ENCODE measurements at regions not wholly inside any gene's neighbourhood (a gene's known extent, or its start where the extent isn't known, plus 50 kb on each side); places are given as distances from the start of the nearest gene placed in this dataset.

DNA sequence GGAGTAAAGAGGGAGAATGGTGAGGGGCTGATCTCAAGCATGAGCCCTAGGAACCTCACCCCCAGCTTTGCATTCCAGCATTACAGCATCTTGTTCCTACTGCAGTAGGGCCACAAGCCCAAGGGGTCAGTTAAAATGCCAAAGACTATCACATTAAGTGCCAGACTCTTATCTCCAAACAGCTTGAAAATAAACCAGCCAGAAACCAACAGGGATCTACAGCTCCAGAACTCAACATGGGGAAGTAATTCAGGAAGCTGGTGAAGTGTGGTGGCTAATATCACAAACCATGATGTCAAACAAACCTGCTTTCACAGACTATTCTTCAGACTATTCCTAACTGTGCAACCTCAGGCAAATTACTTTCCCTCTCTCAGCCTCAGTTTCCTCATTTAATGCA, 278.3 kb downstream of the TNS1 start:
- no peak for DNase-seq
- H3K36me3 ChIP-seq, result no peaks in the 10 kb centered on the region
- no peak overlapping the region for H3K27ac ChIP-seq
- no peak for TF ChIP-seq POLR2A (IDR thresholded peaks at IDR 0.05)
- TF ChIP-seq, protein P1, sequence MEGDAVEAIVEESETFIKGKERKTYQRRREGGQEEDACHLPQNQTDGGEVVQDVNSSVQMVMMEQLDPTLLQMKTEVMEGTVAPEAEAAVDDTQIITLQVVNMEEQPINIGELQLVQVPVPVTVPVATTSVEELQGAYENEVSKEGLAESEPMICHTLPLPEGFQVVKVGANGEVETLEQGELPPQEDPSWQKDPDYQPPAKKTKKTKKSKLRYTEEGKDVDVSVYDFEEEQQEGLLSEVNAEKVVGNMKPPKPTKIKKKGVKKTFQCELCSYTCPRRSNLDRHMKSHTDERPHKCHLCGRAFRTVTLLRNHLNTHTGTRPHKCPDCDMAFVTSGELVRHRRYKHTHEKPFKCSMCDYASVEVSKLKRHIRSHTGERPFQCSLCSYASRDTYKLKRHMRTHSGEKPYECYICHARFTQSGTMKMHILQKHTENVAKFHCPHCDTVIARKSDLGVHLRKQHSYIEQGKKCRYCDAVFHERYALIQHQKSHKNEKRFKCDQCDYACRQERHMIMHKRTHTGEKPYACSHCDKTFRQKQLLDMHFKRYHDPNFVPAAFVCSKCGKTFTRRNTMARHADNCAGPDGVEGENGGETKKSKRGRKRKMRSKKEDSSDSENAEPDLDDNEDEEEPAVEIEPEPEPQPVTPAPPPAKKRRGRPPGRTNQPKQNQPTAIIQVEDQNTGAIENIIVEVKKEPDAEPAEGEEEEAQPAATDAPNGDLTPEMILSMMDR (IDR thresholded peaks at IDR 0.05), result no peak
- no peak for TF ChIP-seq EP300 (IDR thresholded peaks at IDR 0.05)
- no peak for TF ChIP-seq POLR2AphosphoS5 (IDR thresholded peaks at IDR 0.05)
- H3K4me1 ChIP-seq, result no peaks in the 10 kb centered on the region
- no peaks in the 10 kb centered on the region for H3K9me3 ChIP-seq
- ATAC-seq (ENCODE audit: low FRiP score in 2 of 2), result no peak
- H3K4me3 ChIP-seq, result no peak overlapping the region
- no peaks in the 10 kb centered on the region for H3K27me3 ChIP-seq

DNA sequence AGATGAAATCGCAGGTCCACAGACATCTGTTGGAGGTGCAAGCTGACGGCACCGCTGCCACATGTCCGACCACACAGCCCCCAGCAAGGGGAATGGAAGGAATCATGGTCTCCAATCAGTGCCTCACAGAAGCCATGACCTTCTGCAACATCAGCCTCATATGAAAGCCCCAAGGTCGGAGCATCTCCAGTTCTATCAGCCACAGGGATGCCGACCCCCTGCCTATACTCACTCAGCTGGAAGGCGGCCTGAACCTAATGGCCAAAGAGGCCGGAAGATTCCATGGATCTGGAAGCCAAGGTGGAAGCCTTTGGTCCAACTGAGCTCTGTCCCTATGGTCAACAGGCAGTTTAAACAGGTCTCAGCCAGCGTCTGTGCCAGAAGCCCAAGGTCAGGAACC, 278.8 kb downstream of the TNS1 start:
- 86 to 95% methylated on average over 2 to 9 of the region's 9 CpGs for WGBS, 2 donors
- DNase-seq (no peak), ATAC-seq (ENCODE audit: low FRiP score in 2 of 2) (no peak)
- Histone ChIP-seq H3K36me3 (no peaks in the 10 kb centered on the region), H3K4me1 (no peaks in the 10 kb centered on the region), H3K9me3 (no peaks in the 10 kb centered on the region), H3K4me3 (no peak overlapping the region), H3K27ac (no peak overlapping the region), H3K27me3 (no peaks in the 10 kb centered on the region)
- TF ChIP-seq EP300 (IDR thresholded peaks at IDR 0.05), result no peak
- TF ChIP-seq POLR2AphosphoS5 (IDR thresholded peaks at IDR 0.05), result no peak
- no peak for TF ChIP-seq POLR2A (IDR thresholded peaks at IDR 0.05)
- TF ChIP-seq, protein P1 (IDR thresholded peaks at IDR 0.05), result no peak

DNA sequence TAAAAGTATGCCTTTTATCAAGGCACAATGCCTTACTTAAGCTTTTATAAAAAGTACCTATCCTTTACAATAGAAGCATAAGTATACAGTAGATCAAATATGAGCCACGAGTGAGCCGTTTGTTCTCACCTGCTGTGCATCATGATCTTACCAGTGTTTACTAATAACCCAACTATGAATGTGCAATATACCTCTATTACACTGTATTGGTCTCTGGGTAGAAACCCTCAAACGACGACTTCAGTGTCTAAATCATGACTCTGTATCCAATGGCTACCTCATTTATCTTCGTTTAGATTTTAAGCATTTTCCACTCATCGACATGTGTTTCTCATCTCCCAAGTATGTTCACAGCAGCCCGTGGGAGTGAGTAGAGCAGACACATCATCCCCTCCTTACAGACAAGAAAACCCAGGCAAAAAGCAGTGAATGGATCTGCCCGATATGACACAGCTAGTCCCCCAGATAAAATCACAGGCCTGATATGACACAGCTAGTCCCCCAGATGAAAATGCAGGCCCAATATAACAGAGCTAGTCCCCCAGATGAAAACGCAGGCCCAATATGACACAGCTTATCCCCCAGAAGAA, 279.8 kb downstream of the TNS1 start:
- TF ChIP-seq POLR2A (IDR thresholded peaks at IDR 0.05), result no peak
- H3K36me3 ChIP-seq, result no peaks in the 10 kb centered on the region
- H3K27me3 ChIP-seq, result no peaks in the 10 kb centered on the region
- no peaks in the 10 kb centered on the region for H3K4me1 ChIP-seq
- no peak overlapping the region for H3K27ac ChIP-seq
- WGBS, 2 donors, result 88 to 91% methylated on average over 9 of the region's 9 CpGs
- peak in 1 of 2 donors; percentile 76 for ATAC-seq (ENCODE audit: low FRiP score in 2 of 2)
- no peak for DNase-seq
- H3K9me3 ChIP-seq, result no peaks in the 10 kb centered on the region
- no peak overlapping the region for H3K4me3 ChIP-seq

DNA sequence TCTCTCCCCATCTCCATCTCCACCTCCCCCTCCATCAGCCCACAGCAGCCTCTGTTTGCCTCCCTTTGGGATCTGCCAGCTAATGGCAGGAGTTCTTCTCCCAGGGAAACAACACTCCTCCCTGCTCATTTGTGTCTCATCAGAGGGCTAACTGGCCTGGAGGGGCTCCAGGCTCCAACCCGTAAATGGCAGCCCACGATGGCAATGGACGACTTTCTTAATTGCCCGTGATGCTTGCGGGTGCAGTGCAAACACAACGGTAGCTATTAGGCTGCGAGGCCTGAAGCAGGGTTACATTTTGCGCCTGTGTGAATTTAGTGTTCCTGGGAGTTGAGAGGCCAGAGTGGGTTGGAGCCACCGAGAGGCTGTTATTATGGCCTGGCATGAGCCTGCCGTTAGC, 285.1 kb downstream of the TNS1 start:
- H3K27ac ChIP-seq, result no peak overlapping the region
- no peaks in the 10 kb centered on the region for H3K27me3 ChIP-seq
- TF ChIP-seq POLR2A (IDR thresholded peaks at IDR 0.05) (no peak), EP300 (IDR thresholded peaks at IDR 0.05) (no peak), POLR2AphosphoS5 (IDR thresholded peaks at IDR 0.05) (no peak)
- TF ChIP-seq, protein P1 (IDR thresholded peaks at IDR 0.05), result no peak
- WGBS, 2 donors, result 95 to 98% methylated on average over 10 of the region's 10 CpGs
- H3K36me3 ChIP-seq, result no peaks in the 10 kb centered on the region
- H3K9me3 ChIP-seq, result no peaks in the 10 kb centered on the region
- no peak for DNase-seq
- no peak for ATAC-seq (ENCODE audit: low FRiP score in 2 of 2)
- H3K4me1 ChIP-seq, result peaks cover 10 to 19% (median 16%) of the 10 kb centered on the region in 4 donors
- no peak overlapping the region for H3K4me3 ChIP-seq

DNA sequence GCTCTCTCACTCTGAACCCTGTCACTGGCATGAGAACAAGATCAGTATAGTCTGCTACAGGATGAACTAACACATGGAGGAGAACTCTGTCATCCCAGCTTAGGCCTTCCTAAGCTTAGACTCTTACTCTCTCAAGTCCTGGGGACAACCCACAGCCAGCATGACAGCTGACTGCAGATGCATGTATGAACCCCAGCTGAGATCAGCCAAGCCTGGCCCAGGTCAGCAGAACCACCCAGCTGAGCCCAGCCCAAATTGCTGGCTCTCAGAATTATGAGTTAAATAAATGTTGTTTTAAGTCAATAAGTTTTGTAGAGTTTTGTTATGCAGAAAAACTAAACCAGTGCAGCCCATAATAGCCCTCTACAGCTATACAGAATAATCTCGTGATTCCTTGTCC, 287.3 kb downstream of the TNS1 start:
- ATAC-seq (ENCODE audit: low FRiP score in 2 of 2) (no peak), DNase-seq (no peak)
- TF ChIP-seq EP300 (IDR thresholded peaks at IDR 0.05) (no peak), POLR2A (IDR thresholded peaks at IDR 0.05) (no peak), POLR2AphosphoS5 (IDR thresholded peaks at IDR 0.05) (no peak)
- TF ChIP-seq, protein P1 (IDR thresholded peaks at IDR 0.05), result no peak
- H3K36me3 ChIP-seq, result no peaks in the 10 kb centered on the region
- no peak overlapping the region for H3K4me3 ChIP-seq
- H3K9me3 ChIP-seq, result no peaks in the 10 kb centered on the region
- H3K4me1 ChIP-seq, result peaks cover 10 to 19% (median 16%) of the 10 kb centered on the region in 4 donors
- WGBS, 2 donors, result 89 to 92% methylated on average over 1 of the region's 1 CpG
- no peak overlapping the region for H3K27ac ChIP-seq
- no peaks in the 10 kb centered on the region for H3K27me3 ChIP-seq
